Thyroid gland (tissue), 4 donors: ENCODE measurements at regions not wholly inside any gene's neighbourhood (a gene's known extent, or its start where the extent isn't known, plus 50 kb on each side); places are given as distances from the start of the nearest gene placed in this dataset.
A peak's percentile ranks its signal among the peaks of the same experiment; 100 is the strongest.

Source experiments
- DNase-seq, 2 donors: peaks; one replicate each; pipeline ENCODE4 v3.0.0-alpha.2; 2019
- H3K27ac ChIP-seq, 3 donors: fragments of 200-600 bp; sonication (generic); 1 replicate in 2 of 3; 2 replicates in 1 of 3; pipeline ENCODE4 v1.5.1; 2016 to 2019; ENCODE audit warnings: mild to moderate bottlenecking in 1 of 3, moderate library complexity in 1 of 3
- H3K27me3 ChIP-seq: fragments of 200-600 bp; sonication (generic); one replicate; pipeline ENCODE4 v1.5.1; 2019
- H3K36me3 ChIP-seq, 2 donors: fragments of 200-600 bp; sonication (generic); one replicate each; pipeline ENCODE4 v1.5.1; 2016 to 2019
- H3K4me1 ChIP-seq, 2 donors: fragments of 200-600 bp; sonication (generic); one replicate each; pipeline ENCODE4 v1.5.1; 2017 to 2019
- H3K4me3 ChIP-seq, 3 donors: fragments of 200-600 bp; sonication (generic); replicated peaks in 1 of 3; 1 replicate in 2 of 3; 2 replicates in 1 of 3; pipeline ENCODE4 v1.5.1; 2016; ENCODE audit warnings: mild to moderate bottlenecking in 1 of 3
- H3K9me3 ChIP-seq: fragments of 200-600 bp; sonication (generic); one replicate; pipeline ENCODE4 v1.5.1; 2017
- CTCF ChIP-seq, 6 experiments: fragments of 200-600 bp in 3 of 6; fragments of 450-650 bp in 3 of 6; sonication (generic) in 3 of 6; IDR thresholded peaks; one replicate each; pipeline ENCODE4 v1.5.1; 2016 to 2019; ENCODE audit warnings: antibody characterized with exemption in 6 of 6, mild to moderate bottlenecking in 2 of 6, inconsistent platforms in 1 of 6, moderate library complexity in 1 of 6
- POLR2A ChIP-seq, 2 donors: fragments of 450-650 bp; IDR thresholded peaks; one replicate each; pipeline ENCODE4 v1.6.1; 2017; ENCODE audit warnings: antibody characterized with exemption in 2 of 2, mild to moderate bottlenecking in 2 of 2, moderate library complexity in 1 of 2
- WGBS, 2 donors: methylation state at CpG; one replicate each; pipeline ENCODE4 v1.1.5; 2017; 5-methylcytosine and 5-hydroxymethylcytosine counted together
- intact Hi-C: fragments of 100-400 bp; cut with DNase I; formaldehyde crosslinking; loops from one replicate; pipeline ENCODE4 v1.15.1; 2023

- WGBS, 2 donors: 43 to 62% methylated on average over 2 of the region's 2 CpGs
These were observed 66.0 kb downstream of the ACTL7B start for GRCh38 chr9:108789742-108790141.

GRCh38 chr9:108787690-108788048, 68.1 kb downstream of the ACTL7B start:
- no peak for TF ChIP-seq POLR2A (IDR thresholded peaks at IDR 0.05)
- TF ChIP-seq CTCF (IDR thresholded peaks at IDR 0.05): no peak
- no peak for DNase-seq
- 50 to 67% methylated on average over 7 of the region's 7 CpGs for WGBS, 2 donors
- intact Hi-C loops: no loop called here
- Histone ChIP-seq H3K36me3 (no peaks in the 10 kb centered on the region), H3K9me3 (no peaks in the 10 kb centered on the region), H3K27me3 (no peaks in the 10 kb centered on the region), H3K4me3 (no peak overlapping the region), H3K4me1 (peaks cover 0 to 19% of the 10 kb centered on the region in 2 donors), H3K27ac (no peak overlapping the region)

More at GRCh38 chr9:108789742-108790141, 66.0 kb downstream of the ACTL7B start:
- Histone ChIP-seq H3K4me1 (peaks cover 0 to 14% of the 10 kb centered on the region in 2 donors), H3K27me3 (no peaks in the 10 kb centered on the region), H3K9me3 (no peaks in the 10 kb centered on the region), H3K4me3 (no peak overlapping the region), H3K27ac (no peak overlapping the region), H3K36me3 (no peaks in the 10 kb centered on the region)
- TF ChIP-seq POLR2A (IDR thresholded peaks at IDR 0.05) (no peak), CTCF (IDR thresholded peaks at IDR 0.05) (no peak)
- no peak for DNase-seq
- intact Hi-C loops: no loop called here

- no peak for TF ChIP-seq CTCF (IDR thresholded peaks at IDR 0.05)
- intact Hi-C loops: no loop called here
- peak; percentile 34 to 44 for DNase-seq
- H3K36me3 ChIP-seq: no peaks in the 10 kb centered on the region
- WGBS, 2 donors: 35 to 44% methylated on average over 5 of the region's 5 CpGs
- H3K4me3 ChIP-seq: no peak overlapping the region
- H3K27me3 ChIP-seq: no peaks in the 10 kb centered on the region
- no peak overlapping the region for H3K27ac ChIP-seq
- H3K4me1 ChIP-seq: peaks cover 0 to 19% of the 10 kb centered on the region in 2 donors
- no peaks in the 10 kb centered on the region for H3K9me3 ChIP-seq
These were observed 68.7 kb downstream of the ACTL7B start for GRCh38 chr9:108786901-108787689.

- Histone ChIP-seq H3K4me1 (peaks cover 0 to 19% of the 10 kb centered on the region in 2 donors), H3K27me3 (no peaks in the 10 kb centered on the region), H3K9me3 (no peaks in the 10 kb centered on the region), H3K27ac (no peak overlapping the region), H3K4me3 (no peak overlapping the region), H3K36me3 (no peaks in the 10 kb centered on the region)
- intact Hi-C loops: no loop called here
- TF ChIP-seq CTCF (IDR thresholded peaks at IDR 0.05) (no peak), POLR2A (IDR thresholded peaks at IDR 0.05) (no peak)
- 79 to 80% methylated on average over 4 of the region's 4 CpGs for WGBS, 2 donors
- no peak for DNase-seq
These were observed 69.5 kb downstream of the ACTL7B start for GRCh38 chr9:108786322-108786721.

GRCh38 chr9:108784998-108785397, 70.8 kb downstream of the ACTL7B start:
- no peak for TF ChIP-seq CTCF (IDR thresholded peaks at IDR 0.05)
- TF ChIP-seq POLR2A (IDR thresholded peaks at IDR 0.05): no peak
- no peak overlapping the region for H3K27ac ChIP-seq
- intact Hi-C loops: no loop called here
- no peak for DNase-seq
- no peaks in the 10 kb centered on the region for H3K27me3 ChIP-seq
- 49 to 51% methylated on average over 3 of the region's 3 CpGs for WGBS, 2 donors
- H3K9me3 ChIP-seq: no peaks in the 10 kb centered on the region
- no peaks in the 10 kb centered on the region for H3K36me3 ChIP-seq
- H3K4me1 ChIP-seq: peaks cover 0 to 19% of the 10 kb centered on the region in 2 donors
- no peak overlapping the region for H3K4me3 ChIP-seq
